ENCODE measurements at regions not wholly inside any gene's neighbourhood (a gene's known extent, or its start where the extent isn't known, plus 50 kb on each side); places are given as distances from the start of the nearest gene placed in this dataset.

DNA sequence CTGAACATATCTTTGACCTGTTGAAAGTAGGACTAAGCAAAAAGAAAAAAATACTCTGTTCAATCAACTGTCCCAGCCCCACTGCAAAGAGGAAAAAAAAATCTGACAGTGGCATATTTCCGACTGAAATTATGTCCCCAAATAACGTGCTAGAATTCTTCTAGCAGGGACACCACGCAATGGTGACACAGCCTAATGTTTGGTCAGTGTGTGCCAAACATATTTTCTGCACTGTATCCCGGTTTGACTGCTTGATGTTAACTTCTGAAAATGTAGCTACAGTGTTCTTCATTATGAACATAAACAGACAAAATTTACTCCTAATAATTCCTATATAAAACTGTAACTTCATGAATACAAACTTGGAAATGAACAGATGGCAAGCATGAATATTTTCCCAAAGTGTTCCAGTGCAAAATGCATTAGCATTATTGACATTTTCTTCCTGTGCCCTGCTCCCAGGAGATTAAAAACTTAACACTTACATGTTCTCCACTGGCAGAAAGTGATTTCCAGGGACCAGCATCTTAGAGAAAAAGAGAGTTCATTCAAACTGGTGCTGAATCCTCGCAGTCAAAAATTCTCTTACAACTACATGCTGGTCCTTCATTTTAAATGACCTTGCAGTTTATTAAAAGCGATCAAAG lies 72.4 kb upstream of the SYT1 start:
- H3K27me3 ChIP-seq = no peaks in the 10 kb centered on the region
- H3K36me3 ChIP-seq = no peaks in the 10 kb centered on the region
- peaks cover 0 to 12% (median 0%) of the 10 kb centered on the region in 4 donors for H3K4me1 ChIP-seq
- H3K9me3 ChIP-seq = no peaks in the 10 kb centered on the region
- no peak for DNase-seq (ENCODE audit: low spot score in 2 of 2)
- TF ChIP-seq EP300 (IDR thresholded peaks at IDR 0.05) (no peak), POLR2A (IDR thresholded peaks at IDR 0.05) (no peak)
- TF ChIP-seq, protein P1, sequence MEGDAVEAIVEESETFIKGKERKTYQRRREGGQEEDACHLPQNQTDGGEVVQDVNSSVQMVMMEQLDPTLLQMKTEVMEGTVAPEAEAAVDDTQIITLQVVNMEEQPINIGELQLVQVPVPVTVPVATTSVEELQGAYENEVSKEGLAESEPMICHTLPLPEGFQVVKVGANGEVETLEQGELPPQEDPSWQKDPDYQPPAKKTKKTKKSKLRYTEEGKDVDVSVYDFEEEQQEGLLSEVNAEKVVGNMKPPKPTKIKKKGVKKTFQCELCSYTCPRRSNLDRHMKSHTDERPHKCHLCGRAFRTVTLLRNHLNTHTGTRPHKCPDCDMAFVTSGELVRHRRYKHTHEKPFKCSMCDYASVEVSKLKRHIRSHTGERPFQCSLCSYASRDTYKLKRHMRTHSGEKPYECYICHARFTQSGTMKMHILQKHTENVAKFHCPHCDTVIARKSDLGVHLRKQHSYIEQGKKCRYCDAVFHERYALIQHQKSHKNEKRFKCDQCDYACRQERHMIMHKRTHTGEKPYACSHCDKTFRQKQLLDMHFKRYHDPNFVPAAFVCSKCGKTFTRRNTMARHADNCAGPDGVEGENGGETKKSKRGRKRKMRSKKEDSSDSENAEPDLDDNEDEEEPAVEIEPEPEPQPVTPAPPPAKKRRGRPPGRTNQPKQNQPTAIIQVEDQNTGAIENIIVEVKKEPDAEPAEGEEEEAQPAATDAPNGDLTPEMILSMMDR (IDR thresholded peaks at IDR 0.05) = no peak
- WGBS, 2 donors = 83 to 84% methylated on average over 6 of the region's 6 CpGs
- no peak overlapping the region for H3K4me3 ChIP-seq
- H3K27ac ChIP-seq = no peak overlapping the region

DNA sequence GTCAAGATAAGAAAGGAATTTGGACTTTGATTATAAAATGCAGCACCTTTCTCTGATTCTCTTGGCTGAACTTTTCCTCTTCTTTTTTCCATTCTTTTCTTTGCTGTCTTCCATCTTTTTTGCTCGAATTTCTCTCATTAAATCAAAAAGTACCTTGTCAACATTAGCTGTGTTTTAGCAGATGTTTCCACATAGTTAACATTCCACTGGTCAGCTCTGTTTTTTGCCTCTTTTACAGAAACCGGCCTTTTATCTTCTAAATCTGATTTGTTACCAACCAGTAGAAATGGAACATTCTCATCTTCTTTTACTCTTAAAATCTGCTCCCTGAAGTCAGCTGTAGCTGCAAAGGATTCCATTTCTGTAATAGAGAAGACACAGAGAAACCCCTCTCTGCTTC lies 71.1 kb upstream of the SYT1 start:
- H3K36me3 ChIP-seq = no peaks in the 10 kb centered on the region
- 47 to 60% methylated on average over 2 of the region's 2 CpGs for WGBS, 2 donors
- TF ChIP-seq, protein P1 (IDR thresholded peaks at IDR 0.05) = no peak
- TF ChIP-seq EP300 (IDR thresholded peaks at IDR 0.05) (no peak), POLR2A (IDR thresholded peaks at IDR 0.05) (no peak)
- no peak overlapping the region for H3K27ac ChIP-seq
- no peak overlapping the region for H3K4me3 ChIP-seq
- H3K4me1 ChIP-seq = peaks cover 0 to 2% (median 0%) of the 10 kb centered on the region in 4 donors
- DNase-seq (ENCODE audit: low spot score in 2 of 2) = no peak
- no peaks in the 10 kb centered on the region for H3K9me3 ChIP-seq
- H3K27me3 ChIP-seq = no peaks in the 10 kb centered on the region

DNA sequence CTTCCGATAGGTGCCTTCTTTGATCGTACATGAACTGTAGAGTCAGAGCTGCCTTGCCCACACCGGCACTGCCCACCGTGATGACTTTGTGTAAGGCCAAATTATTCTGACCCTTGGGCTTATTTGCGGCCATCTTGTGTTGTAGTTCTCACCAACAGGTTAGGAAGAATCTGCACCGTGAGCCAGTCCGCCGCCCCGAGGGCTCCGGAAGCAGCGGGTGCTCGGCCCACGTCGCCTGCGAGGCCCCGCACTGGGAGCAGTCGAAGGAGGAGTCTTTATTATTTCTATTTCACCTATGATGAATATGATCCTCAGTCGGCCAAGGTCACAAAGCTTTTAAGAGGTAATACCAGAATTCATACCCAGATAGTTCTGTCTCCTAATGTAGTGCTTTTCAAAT lies 70.6 kb upstream of the SYT1 start:
- 96 to 98% methylated on average over 18 of the region's 18 CpGs for WGBS, 2 donors
- Histone ChIP-seq H3K4me3 (no peak overlapping the region), H3K27me3 (no peaks in the 10 kb centered on the region), H3K36me3 (no peaks in the 10 kb centered on the region), H3K4me1 (no peaks in the 10 kb centered on the region), H3K27ac (no peak overlapping the region), H3K9me3 (no peaks in the 10 kb centered on the region)
- TF ChIP-seq POLR2A (IDR thresholded peaks at IDR 0.05) (no peak), EP300 (IDR thresholded peaks at IDR 0.05) (no peak)
- DNase-seq (ENCODE audit: low spot score in 2 of 2) = no peak

DNA sequence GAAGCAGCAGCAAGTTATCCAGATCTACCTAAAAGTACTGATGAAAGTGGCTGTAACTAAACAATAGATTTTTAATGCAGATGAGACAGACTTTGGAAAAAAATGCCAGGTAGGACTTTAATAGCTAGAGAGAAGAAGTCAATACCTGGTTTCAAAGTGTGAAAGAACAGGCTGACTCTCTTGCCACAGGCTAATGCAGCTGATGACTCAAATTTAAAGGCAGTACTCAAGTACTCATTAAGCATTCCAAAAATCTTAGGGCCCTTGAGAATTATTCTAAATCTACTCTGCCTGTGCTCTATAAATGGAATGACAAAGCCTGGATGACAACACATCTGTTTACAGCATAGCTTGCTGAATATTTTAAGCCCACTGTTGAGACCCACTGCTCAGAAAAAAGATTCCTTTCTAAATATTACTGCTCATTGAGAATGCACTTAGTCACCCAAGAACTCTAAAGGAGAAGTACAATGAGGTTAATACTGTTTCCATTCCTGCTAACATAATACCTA lies 68.6 kb upstream of the SYT1 start:
- H3K27me3 ChIP-seq = no peaks in the 10 kb centered on the region
- no peaks in the 10 kb centered on the region for H3K36me3 ChIP-seq
- H3K4me1 ChIP-seq = no peaks in the 10 kb centered on the region
- DNase-seq (ENCODE audit: low spot score in 2 of 2) = no peak
- H3K9me3 ChIP-seq = no peaks in the 10 kb centered on the region
- H3K4me3 ChIP-seq = no peak overlapping the region
- TF ChIP-seq, protein P1 (IDR thresholded peaks at IDR 0.05) = no peak
- TF ChIP-seq POLR2A (IDR thresholded peaks at IDR 0.05) = no peak
- no peak overlapping the region for H3K27ac ChIP-seq

DNA sequence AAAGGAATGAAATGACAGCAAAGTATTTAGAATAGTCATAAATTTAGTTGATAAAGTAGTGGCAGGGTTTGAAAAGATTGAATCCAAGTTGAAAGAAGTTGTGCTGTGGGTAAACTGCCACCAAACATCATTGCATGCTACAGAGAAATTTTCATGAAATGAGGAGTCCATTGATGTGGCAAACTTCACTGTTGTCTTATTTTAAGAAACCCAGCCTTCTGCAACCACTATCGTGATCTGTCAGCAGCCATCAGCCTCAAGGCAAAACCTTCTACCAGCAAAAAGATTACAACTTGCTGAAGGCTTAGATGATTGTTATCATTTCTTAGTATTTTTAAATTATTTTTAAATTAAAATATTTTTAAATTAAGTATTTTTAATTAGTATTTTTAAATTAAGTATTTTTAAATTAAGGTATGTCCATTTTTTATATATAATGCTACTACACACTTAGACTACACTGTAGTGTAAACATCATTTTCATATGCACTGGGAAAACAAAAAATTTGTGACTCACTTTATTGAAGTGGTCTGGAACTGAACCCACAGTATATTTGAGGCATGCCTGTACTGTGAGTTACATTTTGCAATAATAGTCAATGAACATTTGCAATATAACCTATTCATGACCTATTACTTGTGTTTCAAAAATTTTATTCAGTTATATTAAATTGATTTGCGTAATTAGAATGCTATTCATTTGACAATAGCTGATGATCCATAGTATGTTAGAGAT lies 67.2 kb upstream of the SYT1 start:
- TF ChIP-seq EP300 (IDR thresholded peaks at IDR 0.05) = no peak

DNA sequence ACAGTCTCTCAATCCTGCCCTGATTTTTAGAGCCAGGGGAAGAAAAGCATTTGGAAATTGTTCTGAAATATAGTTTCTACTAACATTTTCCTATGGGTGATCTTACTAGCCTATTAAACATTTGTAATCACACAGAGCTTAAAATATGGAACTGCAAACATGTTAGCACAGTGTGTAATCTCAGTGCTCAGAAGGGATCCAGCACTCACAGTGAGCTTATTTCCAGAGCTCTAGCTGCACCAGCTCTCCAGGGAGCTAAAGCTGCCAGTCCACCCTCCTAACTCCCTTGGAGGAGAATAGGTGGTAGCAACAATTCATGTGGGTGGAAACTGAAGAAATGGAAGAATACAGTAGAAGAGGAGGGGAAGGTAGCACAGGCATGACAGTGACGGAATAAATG lies 64.9 kb upstream of the SYT1 start:
- Histone ChIP-seq H3K4me3 (no peak overlapping the region), H3K36me3 (no peaks in the 10 kb centered on the region), H3K9me3 (no peaks in the 10 kb centered on the region), H3K4me1 (no peaks in the 10 kb centered on the region), H3K27me3 (no peaks in the 10 kb centered on the region), H3K27ac (no peak overlapping the region)
- 89 to 96% methylated on average over 1 of the region's 1 CpG for WGBS, 2 donors
- no peak for DNase-seq (ENCODE audit: low spot score in 2 of 2)
- TF ChIP-seq EP300 (IDR thresholded peaks at IDR 0.05) = no peak
- no peak for TF ChIP-seq POLR2A (IDR thresholded peaks at IDR 0.05)
- TF ChIP-seq, protein P1 (IDR thresholded peaks at IDR 0.05) = no peak

More for the DNA sequence above, 67.2 kb upstream of the SYT1 start:
- DNase-seq (ENCODE audit: low spot score in 2 of 2) = no peak
- H3K27me3 ChIP-seq = no peaks in the 10 kb centered on the region
- no peak overlapping the region for H3K27ac ChIP-seq
- no peak overlapping the region for H3K4me3 ChIP-seq
- H3K4me1 ChIP-seq = no peaks in the 10 kb centered on the region
- 89 to 90% methylated on average over 2 of the region's 2 CpGs for WGBS, 2 donors
- H3K36me3 ChIP-seq = no peaks in the 10 kb centered on the region
- no peaks in the 10 kb centered on the region for H3K9me3 ChIP-seq
